ENCODE measurements at regions not wholly inside any gene's neighbourhood (a gene's known extent, or its start where the extent isn't known, plus 50 kb on each side); places are given as distances from the start of the nearest gene placed in this dataset.
"Not testable (repeated sequence)": the region's sequence is repeated elsewhere in the genome, so short reads cannot be mapped to it uniquely, and the experiment has no call there.

DNA sequence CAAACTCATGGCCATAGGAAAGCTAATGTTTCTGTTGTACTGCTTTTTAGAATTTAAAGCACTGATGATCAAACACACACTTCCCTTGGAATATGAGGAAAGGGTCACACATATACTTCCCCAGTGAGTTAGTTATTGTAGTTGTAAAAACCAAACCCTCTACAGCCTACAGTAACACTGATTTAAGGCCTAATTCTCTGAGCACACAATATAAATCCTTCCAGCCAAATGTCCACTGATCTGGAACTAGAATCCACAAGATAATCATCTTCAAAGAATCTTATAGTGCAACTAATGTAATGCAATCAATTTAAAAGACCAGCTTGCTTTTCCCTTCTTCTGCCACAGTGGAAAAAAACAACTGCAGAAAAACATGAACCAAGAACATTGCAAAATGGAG, 219.3 kb downstream of the CAAP1 start:
- FAIRE-seq (no peak), DNase-seq (ENCODE audit: insufficient read length, low spot score) (no peak)

DNA sequence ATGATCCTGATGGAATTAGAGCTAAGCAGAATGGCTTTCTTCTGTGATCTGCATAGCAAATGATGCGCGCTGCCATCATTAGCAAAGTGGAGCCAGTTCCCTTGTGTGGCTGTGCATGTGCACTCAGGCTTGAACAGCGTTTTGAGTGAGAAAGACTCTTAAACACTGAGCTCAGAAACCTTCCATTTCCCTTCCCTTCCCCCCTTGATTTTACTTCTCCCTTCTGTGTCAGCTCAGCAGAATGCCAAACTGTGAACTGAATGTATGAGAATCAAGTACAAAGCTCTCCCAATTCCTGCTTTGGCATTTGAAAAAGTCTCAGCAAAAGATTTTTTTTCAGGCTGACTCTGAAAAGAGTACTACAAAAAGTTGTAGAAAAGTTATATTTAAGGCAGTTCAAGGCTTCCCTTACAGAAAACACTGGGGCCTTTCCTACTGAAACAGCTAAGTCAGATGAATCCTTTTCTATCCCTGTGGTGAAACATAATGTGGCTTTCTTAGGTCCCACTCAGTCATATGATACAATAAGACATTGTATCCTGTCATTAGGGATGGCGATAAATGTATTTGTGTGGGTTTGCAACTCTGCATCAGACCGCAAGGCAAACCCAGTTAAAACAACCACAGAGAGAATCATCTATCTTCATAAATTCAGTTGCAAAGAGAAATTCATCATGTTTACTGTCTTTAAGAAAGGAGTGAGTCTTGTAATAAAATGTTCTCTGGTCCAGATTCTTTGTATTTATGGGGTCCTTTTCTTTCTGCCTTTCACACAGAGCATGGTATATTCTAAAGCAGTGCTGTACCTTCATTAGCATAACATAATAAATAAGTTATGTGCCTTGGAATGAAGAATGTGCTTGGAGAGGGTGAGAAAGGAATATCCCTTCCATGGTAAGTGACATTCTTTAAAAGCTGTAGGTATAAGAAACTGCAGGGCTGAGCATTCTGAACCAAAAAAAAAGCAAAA, 222.6 kb downstream of the CAAP1 start:
- no peak for DNase-seq (ENCODE audit: insufficient read length, low spot score)
- no peak for FAIRE-seq

DNA sequence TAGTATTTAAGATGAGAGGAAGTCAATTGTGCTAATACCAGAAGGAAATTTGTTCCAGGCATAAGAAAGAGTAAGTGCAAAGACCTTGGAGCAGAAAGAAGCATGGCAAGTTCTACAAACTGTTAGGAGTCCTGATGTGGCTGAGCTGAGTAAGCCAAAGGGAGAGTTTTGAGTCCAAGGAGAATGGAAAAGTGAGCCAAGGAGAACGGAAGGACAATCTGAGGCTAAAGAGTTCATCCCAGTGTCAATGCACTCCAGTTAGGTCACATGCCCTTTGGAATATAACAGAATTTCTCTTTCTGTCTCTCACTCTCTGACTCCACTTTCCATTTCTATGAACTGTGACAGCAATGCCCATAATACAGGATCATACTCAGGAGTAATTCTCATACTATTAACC, 224.7 kb downstream of the CAAP1 start:
- no peak for DNase-seq (ENCODE audit: insufficient read length, low spot score)
- no peak for FAIRE-seq

DNA sequence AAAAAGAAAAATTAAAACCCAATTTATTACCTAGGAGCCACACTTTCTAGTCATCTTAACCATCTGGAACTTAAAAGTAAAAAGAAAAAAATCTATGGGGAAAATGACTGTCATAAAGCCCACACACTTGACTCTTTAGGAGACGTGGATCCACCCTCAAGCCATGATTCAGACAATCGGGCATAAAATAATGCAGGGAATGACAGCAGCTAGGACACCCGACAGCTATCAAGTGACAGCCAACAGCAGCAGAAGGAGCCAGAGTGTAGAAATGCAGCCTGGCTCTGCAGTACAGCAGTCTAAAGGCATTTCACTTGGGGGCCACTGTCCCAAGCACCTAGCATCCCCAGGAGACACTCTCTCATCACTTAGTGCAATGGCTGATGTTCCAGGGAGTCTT, 226.9 kb downstream of the CAAP1 start:
- DNase-seq (ENCODE audit: insufficient read length, low spot score) (no peak), FAIRE-seq (no peak)

DNA sequence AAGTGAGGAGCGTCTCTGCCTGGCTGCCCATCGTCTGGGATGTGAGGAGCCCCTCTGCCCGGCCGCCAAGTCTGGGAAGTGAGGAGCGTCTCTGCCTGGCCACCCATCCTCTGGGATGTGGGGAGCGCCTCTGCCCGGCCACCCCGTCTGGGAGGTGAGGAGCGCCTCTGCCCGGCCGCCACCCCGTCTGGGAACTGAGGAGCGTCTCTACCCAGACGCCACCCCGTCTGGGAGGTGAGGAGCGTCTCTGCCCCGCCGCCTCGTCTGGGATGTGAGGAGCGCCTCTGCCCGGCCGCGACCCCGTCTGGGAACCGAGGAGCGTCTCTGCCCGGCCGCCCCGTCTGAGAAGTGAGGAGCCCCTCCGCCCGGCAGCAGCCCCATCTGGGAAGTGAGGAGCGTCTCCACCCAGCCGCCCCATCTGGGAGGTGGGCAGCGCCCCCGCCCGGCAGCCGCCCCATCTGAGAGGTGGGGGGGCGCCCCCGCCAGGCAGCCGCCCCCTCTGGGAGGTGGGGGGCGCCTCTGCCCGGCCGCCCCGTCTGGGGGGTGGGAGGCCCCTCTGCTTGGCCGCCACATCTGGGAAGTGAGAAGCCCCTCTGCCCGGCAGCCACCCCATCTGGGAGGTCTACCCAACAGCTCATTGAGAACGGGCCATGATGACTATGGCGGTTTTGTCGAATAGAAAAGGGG, 228.4 kb downstream of the CAAP1 start:
- DNase-seq (ENCODE audit: insufficient read length, low spot score); FAIRE-seq: not testable (repeated sequence)

DNA sequence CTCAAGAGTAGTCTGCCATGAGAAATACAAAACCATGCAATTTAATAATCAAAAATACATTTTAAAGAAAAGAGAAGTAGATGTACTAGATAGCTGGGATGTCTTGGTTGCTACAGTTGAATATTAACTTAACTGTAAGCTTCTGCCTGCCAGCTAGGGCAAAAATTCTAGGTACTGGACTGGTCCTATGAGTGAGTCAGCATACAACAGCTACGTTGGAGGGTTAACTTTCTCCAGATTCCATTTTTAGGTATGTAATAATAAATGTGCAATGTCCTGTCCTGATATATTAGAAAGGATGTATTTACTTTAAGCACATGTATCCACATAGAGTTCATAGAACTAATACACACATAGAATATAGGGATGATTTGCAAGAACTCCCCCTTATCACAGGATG, 230.1 kb downstream of the CAAP1 start:
- no peak for DNase-seq (ENCODE audit: insufficient read length, low spot score)
- FAIRE-seq, result no peak

DNA sequence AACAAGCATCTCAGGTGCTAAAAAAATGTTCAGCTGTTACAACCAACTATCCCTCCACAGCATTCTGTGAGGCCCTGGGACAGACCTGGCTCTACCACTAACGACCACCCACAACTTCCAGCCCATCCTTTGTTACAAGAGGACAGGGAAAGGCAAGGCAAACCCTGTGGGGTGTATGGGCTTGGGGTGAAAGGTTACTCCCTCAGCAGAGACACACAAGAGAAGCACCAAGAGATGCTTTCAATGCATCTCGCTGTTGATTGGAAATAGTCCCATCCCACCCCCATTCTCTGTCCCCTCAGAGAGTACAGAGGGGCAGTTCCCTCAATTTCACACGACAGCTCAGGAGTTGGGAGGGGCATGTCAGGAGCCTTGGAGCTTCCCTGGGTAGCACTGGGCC, 234.1 kb downstream of the CAAP1 start:
- FAIRE-seq (no peak), DNase-seq (ENCODE audit: insufficient read length, low spot score) (no peak)

DNA sequence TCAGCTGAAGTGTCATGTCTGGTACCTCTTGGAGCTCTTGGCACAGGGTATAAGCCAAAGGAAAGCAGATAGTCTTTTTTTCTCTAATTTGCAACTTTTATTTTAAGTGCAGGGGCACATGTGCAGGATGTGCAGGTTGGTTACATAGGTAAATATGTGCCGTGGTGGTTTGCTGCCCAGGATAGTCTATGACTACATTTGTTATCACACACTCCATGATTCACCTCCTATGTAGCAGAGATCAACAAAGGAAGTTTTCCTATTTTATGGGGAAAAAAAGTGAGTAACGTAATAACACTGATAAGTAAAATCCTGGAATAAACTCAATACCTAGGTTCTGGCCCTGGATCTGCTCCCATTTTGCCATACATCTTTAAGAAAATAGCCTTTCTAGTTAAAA, 234.6 kb downstream of the CAAP1 start:
- FAIRE-seq (no peak), DNase-seq (ENCODE audit: insufficient read length, low spot score) (no peak)

DNA sequence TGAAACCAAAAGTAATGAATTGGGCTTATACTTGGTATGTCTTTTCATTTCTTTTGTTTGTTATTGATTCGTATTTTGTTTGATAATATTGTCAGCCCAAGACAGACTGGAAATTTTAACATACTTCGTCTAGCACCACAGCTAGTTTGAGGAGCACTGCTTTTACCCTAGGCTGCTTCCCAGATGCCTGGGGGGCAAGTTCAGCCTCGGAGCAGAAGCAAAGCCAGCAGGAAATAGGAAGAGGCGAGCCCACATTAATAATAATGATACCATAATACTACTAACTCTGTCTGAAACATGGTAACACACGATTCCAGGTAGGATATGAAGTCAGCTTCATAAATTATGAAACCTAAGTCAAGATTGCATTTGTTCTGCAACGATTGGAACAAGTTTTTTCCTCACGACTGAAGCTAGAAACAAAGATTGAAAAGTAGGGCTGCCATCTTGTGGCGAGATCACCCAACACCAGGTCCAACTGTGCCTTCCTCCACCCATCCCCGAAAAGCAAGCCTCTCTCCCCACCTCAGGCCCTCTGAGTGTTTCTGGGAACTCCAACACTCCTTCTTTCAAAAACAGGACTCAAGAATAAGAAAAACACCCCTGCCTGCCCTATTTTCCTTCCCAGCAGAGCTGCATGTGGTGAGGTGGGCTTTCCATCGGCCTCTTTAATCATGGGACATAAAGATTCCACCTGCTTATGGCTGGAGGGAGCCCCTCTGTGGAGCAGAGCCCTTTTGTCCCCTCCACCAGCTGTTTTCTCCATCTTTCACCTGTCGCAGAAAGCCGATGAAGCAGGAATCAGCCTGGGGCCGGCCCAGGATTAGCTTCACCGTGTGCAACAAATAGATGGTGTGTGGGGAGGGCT, 236.4 kb downstream of the CAAP1 start:
- FAIRE-seq, result no peak

DNA sequence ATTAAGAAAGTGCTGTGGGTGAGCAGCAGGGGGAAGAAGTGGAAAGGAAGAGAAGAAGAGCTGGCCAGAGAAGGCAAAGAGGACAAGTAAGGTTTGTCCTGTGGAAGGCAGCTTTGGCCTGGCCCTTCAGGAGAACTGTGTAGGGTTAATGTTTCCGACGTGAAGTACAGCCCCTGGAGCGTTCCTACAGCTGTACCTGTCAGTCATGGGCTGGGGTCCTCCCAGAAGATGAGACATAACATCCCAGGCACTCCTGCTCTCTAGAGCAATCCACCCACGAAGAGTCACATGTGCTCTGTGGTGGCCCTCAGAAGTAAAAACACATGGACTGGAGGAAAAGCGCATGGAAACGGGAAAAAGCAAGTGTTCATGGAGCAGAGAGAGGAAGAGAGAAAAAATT, 237.4 kb downstream of the CAAP1 start:
- FAIRE-seq, result no peak
- DNase-seq (ENCODE audit: insufficient read length, low spot score), result no peak

More for the DNA sequence above, 236.4 kb downstream of the CAAP1 start:
- DNase-seq (ENCODE audit: insufficient read length, low spot score), result peak; percentile 23

DNA sequence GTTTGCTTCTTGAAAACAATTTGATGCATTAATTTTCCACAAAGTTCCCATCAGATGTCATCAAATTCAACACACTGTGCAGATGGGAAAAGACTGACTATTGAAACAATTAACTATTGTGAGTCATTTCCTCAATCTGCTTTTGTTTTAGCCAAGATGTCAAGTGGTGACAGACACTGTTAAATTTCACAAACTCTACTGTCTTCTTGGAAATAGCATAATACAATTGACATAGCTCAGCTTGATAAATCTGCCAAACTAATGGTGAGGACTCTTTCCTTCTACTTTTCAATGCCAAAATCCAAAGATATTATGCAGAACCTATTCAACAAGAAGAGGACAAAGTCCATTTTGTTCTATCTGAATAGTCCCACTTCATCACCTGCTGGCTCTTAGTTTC, 242.3 kb downstream of the CAAP1 start:
- DNase-seq (ENCODE audit: insufficient read length, low spot score) (no peak), FAIRE-seq (no peak)

DNA sequence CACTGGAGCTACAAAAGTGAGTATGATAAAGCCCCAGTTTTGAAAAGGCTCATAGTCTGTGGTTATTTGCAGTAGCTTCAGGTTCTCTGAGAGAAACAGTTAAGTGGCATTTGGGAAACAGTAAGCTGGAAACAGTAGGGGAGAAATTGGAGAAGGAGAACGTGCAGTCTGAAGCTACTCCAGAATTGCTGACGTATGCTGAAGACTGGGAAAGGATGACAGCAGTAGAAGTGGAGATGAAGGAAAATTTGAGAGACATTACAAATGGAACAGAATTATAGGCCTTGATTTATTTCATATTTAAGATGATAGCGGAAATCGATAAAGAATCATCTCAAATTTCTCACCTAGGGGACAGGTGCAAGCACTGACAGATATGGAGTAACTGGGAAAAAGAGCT, 248.8 kb downstream of the CAAP1 start:
- FAIRE-seq (no peak), DNase-seq (ENCODE audit: insufficient read length, low spot score) (no peak)

DNA sequence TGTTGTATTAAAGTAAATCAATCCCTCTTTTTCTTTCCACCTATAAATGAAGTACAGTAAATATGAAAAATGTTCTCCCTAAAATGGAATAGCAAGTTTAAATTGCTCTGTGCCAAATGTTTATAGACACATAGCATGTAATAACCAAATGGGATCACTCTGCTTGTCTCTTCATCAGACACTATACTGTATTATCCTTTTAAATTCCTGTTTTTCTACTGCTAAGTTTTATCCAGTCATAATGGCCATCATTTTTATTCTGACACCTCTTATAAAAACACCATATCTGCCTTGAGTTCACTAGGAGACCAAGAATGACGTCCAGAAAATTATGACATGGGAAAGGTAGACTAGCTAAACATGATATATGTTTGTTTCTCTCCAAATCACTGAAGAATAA, 252.8 kb downstream of the CAAP1 start:
- FAIRE-seq (no peak), DNase-seq (ENCODE audit: insufficient read length, low spot score) (no peak)

DNA sequence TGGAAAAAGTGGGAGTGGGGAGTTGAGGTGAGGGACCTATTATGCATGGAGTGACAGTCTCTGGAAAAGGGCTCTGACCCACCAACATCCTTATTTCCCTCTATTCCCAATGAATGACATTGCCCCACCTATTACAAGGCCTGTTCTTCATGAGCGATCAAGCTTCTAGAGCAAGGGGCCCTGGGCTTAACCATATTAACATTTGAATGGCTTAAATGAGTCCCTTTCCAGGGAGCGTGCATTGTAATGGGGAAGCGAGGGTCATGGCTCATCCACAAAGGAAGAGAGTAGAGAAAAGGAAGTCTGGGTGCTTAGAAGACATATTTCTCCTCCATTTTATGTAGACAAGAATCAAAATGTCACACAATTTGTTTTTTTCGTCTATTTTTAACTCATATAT, 255.5 kb downstream of the CAAP1 start:
- DNase-seq (ENCODE audit: insufficient read length, low spot score) (no peak), FAIRE-seq (no peak)

DNA sequence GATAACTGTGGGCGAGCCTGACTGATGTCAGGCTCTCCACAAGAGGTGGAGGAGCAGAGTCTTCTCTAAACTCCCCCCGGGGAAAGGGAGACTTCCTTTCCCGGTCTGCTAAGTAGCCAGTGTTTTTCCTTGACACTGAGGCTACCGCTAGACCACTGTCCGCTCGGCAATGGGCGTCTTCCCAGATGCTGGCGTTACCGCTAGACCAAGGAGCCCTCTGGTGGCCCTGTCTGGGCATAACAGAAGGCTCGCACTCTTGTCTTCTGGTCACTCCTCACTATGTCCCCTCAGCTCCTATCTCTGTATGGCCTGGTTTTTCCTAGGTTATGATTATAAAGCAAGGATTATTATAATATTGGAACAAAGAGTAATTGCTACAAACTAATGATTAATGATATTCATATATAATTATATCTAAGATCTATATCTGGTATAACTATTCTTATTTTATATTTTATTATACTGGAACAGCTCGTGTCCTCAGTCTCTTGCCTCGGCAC, 278.7 kb downstream of the CAAP1 start:
- not testable (repeated sequence) for DNase-seq (ENCODE audit: insufficient read length, low spot score); FAIRE-seq

DNA sequence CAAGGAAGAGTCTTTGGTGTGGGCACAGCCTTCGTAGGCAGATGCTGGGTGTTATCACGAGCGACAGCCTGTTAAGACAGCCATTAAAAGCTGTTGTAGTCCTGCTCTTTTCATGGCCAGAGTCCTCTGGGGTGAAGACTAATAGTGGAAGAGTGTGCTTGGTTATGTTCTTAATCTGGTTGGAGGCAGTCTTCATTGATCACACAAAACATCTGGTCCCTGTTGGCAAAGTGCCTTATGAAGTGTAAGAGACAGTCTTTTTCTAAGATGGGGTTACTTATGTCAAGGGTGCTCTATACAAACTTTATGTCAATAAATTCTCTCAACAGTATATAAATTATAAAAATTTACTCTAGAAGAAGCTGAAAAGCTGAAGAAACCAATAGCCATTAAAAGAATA, 280.4 kb downstream of the CAAP1 start:
- no peak for DNase-seq (ENCODE audit: insufficient read length, low spot score)
- FAIRE-seq, result no peak

DNA sequence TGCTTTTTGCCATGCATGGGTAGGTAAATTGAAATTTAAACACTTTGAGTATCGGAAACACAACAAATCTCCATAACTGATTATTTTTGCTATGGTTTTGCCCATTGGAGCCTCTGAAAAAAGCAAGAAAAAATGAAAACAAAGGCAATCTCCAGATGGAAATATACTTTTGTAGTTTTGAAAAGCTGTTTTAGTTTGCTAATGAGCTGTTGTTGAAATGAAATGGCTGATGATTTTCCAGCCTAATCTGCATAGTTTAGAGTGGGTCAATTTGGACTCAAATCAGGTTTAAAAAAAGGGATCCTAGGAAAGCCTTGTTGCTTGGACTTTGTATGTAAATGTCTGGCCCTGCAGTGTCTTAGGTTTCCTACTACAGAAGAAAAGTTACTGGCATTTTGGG, 285.8 kb downstream of the CAAP1 start:
- DNase-seq (ENCODE audit: insufficient read length, low spot score), result no peak

DNA sequence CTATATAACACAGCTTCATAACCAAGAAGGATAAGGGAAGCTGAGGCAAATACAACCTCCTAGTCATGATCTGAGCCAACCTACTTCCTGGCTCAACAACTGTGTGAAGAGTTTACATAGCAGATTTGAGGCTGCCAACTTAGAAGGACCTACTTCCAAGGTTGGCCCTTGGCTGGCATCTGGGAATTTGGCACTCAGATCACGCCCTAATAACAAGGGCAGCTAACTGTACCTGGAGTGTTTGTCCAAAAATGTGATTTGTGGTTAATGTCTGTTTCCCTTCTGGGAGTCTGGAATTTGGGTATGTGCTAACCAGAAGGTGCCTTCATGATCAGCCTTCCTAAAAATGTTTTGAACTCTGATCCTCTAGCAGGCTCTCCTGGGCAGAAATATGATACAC, 287.2 kb downstream of the CAAP1 start:
- FAIRE-seq, result no peak

More for the DNA sequence above, 285.8 kb downstream of the CAAP1 start:
- no peak for FAIRE-seq

DNA sequence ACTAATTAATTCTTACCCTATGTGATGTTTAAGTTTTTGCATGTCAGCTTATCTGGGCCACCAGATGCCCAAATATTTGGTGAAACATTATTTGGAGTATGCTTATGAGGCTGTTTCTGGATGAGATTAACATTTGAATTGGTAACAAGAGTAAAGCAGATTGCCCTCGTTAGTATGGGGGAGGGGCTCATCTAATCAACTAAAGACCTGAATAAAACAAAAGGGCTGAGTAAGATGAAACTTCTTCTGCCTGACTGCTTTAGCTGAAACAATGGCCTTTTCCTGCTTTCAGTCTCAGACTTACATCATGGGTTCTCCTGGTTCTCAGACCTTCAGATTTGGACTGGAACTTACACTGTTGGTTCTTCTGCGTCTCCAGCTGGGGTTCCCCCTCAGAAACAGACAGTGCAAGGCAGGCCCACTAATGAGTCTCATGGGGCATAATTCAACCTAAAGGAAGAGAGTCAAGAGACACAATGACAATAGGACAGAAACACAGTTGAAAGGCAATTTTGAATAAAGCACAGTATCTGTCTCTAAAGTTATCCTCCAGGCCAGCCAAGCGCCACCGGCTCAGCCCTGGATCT, 288.4 kb downstream of the CAAP1 start:
- DNase-seq (ENCODE audit: insufficient read length, low spot score) (no peak), FAIRE-seq (no peak)

More for the DNA sequence above, 287.2 kb downstream of the CAAP1 start:
- no peak for DNase-seq (ENCODE audit: insufficient read length, low spot score)

DNA sequence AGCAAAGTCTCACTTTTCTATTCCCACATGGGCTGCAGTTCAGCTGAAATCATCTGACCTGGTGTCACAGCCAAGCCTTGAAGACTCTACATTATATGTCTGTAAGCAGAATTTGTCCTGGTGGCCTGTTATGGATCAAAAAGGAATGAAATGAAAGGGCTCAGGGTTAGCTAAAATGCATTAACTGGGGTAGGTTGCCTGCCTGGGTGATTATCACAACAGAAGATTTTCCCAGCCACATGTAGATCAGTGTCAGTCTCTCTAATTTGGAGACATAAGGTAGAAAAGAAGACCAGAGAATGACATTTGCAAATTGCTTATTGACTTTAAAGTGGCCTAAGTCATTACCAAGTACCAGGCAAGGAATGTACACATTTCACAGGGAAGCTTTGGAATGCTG, 289.0 kb downstream of the CAAP1 start:
- DNase-seq (ENCODE audit: insufficient read length, low spot score) (no peak), FAIRE-seq (no peak)

All from HTR-8/SVneo (cell line).